ENCODE measurements at regions not wholly inside any gene's neighbourhood (a gene's known extent, or its start where the extent isn't known, plus 50 kb on each side); places are given as distances from the start of the nearest gene placed in this dataset.

DNA sequence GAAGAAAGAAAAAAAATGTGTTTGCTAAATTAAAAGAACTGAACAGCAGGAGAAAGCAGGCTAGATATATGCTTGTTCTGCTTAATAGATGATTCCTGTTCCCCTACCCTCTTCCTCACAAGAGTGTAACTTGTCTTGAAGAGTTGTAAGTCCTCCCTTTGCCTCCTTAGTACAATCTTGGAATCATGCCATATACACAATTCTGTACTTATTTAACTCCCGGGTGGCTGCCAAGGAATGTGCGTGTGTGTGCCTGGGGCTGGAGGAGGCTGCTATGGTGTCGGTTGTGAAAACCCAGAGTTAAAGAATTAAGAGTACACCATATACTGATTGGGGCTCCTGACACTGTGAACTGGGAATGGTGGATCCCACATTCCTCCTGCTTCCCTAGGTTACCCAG lies 194.2 kb downstream of the SIPA1L2 start:
- no peak for TF ChIP-seq ZFX (IDR thresholded peaks at IDR 0.05; ENCODE audit: borderline replicate concordance)
- TF ChIP-seq, protein P1, sequence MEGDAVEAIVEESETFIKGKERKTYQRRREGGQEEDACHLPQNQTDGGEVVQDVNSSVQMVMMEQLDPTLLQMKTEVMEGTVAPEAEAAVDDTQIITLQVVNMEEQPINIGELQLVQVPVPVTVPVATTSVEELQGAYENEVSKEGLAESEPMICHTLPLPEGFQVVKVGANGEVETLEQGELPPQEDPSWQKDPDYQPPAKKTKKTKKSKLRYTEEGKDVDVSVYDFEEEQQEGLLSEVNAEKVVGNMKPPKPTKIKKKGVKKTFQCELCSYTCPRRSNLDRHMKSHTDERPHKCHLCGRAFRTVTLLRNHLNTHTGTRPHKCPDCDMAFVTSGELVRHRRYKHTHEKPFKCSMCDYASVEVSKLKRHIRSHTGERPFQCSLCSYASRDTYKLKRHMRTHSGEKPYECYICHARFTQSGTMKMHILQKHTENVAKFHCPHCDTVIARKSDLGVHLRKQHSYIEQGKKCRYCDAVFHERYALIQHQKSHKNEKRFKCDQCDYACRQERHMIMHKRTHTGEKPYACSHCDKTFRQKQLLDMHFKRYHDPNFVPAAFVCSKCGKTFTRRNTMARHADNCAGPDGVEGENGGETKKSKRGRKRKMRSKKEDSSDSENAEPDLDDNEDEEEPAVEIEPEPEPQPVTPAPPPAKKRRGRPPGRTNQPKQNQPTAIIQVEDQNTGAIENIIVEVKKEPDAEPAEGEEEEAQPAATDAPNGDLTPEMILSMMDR (IDR thresholded peaks at IDR 0.05), result no peak
- H3K27ac ChIP-seq, result no peak overlapping the region

- no peak overlapping the region for H3K27ac ChIP-seq
Observed at GRCh38 chr1:232432313-232432712, 197.6 kb downstream of the SIPA1L2 start.

DNA sequence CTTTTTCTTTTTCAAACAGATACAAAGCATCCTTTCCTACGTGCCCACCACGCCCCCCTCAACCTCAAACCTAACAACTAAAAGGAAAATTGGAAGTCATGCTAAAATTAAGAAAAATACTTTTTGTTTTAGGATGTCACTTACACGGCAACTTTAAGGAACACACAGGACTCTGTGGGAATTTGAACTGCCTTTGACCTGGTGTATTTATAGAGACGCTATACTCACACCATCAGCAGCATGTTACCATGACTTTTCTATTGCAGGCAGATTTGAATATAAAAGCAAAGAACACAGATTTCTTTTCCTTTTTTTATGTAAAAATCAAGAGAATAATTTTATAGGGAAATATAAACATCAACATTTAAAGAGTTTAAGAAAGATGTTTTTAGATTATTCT lies 198.2 kb downstream of the SIPA1L2 start:
- H3K27ac ChIP-seq, result no peak overlapping the region
- TF ChIP-seq, protein P1 (IDR thresholded peaks at IDR 0.05), result no peak
- no peak for TF ChIP-seq ZFX (IDR thresholded peaks at IDR 0.05; ENCODE audit: borderline replicate concordance)

More at GRCh38 chr1:232432313-232432712, 197.6 kb downstream of the SIPA1L2 start:
- no peak for TF ChIP-seq ZFX (IDR thresholded peaks at IDR 0.05; ENCODE audit: borderline replicate concordance)
- TF ChIP-seq, protein P1 (IDR thresholded peaks at IDR 0.05), result no peak

DNA sequence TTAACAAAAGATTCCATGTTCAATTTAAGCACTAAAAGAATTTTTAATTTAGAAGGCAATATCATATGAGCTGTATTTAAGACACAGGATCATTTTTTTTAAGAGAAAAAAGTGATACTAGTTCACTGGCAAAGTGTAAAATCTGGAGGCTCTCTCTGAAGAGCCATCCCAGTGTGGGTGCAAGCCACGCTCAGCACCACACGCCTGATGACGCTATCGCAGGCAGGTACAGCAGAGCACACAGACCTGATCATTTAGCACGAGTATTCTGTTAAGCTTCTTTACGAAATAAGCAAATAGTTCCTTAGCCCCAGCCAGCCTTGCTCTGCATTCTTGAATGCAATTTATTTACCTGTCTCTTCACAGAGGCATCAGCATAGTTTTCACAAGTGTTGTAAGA lies 198.6 kb downstream of the SIPA1L2 start:
- no peak overlapping the region for H3K27ac ChIP-seq
- no peak for TF ChIP-seq ZFX (IDR thresholded peaks at IDR 0.05; ENCODE audit: borderline replicate concordance)
- TF ChIP-seq, protein P1 (IDR thresholded peaks at IDR 0.05), result no peak

DNA sequence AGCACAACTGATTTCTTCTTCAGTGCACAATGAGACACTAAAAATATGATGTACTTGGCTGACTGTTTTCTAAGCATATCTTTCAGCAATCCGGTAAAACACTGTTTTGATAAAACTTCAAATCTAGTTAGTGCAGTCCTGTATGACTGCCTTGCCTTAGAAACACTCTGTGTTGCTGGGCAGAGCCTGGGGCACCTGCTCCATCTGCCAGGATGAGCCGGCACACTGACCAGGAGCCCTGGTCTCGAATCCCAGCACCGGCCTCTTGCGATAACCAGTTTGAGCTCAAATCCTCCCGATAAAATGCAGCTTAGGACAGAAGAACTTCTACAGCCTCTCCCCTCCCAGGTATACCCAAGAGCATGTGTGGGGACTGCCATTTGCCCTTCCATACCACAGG lies 199.5 kb downstream of the SIPA1L2 start:
- TF ChIP-seq, protein P1 (IDR thresholded peaks at IDR 0.05), result no peak
- no peak for TF ChIP-seq ZFX (IDR thresholded peaks at IDR 0.05; ENCODE audit: borderline replicate concordance)
- H3K27ac ChIP-seq, result no peak overlapping the region

- TF ChIP-seq ZFX (IDR thresholded peaks at IDR 0.05; ENCODE audit: borderline replicate concordance), result no peak
- TF ChIP-seq, protein P1 (IDR thresholded peaks at IDR 0.05), result no peak
- H3K27ac ChIP-seq, result no peak overlapping the region
Observed at GRCh38 chr1:232428786-232429530, 201.0 kb downstream of the SIPA1L2 start.

DNA sequence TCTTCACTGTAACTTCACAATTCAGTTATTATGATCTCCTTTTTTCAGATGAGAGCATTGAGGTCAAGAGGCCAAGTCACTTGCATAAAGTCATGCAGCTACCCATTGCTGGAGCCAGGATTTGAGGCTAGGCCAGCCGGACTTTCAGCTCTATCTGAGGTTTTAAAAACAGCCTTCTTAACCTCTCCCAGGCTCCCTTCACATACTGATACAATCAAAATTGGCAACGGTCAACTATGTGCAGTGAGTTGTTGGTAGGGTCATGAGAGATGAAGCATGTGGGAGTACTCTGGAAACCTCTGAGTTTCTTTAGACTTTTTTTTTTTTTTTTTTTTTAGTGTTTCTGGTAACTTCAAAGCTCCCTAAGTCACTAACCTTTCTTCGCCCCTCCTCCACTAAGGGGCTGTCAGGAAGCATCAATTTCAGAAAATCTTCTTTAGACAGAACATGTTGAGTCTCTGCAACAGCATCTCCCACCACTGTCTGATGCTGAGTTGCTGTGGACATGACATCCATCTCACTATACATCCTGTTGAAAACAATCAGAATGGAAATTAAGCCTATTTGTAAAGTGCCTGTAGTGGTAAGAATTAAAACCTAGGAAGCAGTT lies 201.8 kb downstream of the SIPA1L2 start:
- no peak overlapping the region for H3K27ac ChIP-seq
- TF ChIP-seq, protein P1 (IDR thresholded peaks at IDR 0.05), result no peak
- TF ChIP-seq ZFX (IDR thresholded peaks at IDR 0.05; ENCODE audit: borderline replicate concordance), result no peak

All from 22Rv1 (cell line).